Osteoblast (primary cell): ENCODE measurements at regions not wholly inside any gene's neighbourhood (a gene's known extent, or its start where the extent isn't known, plus 50 kb on each side); places are given as distances from the start of the nearest gene placed in this dataset.

Experiments used
- DNase-seq: peaks from one replicate; pipeline ENCODE4 v3.0.0; 2011; ENCODE audit warnings: low spot score, mixed read lengths; ENCODE audit not compliant: insufficient read length; ENCODE audit errors: missing footprints
- H2AFZ ChIP-seq: 2 replicates; pipeline ENCODE4 v1.6.0; 2011; ENCODE audit warnings: mild to moderate bottlenecking, low read length
- H3K27ac ChIP-seq: 2 replicates; pipeline ENCODE4 v1.5.1; 2011; ENCODE audit warnings: mild to moderate bottlenecking, low read depth, low read length, moderate library complexity
- H3K27me3 ChIP-seq: 2 replicates; pipeline ENCODE4 v1.6.0; 2012; ENCODE audit warnings: mild to moderate bottlenecking, control low read depth, inconsistent platforms, low read length, moderate library complexity; ENCODE audit not compliant: insufficient read depth
- H3K36me3 ChIP-seq: 2 replicates; pipeline ENCODE4 v1.5.1; 2011; ENCODE audit warnings: mild to moderate bottlenecking, low read length, control low read depth, moderate library complexity; ENCODE audit not compliant: insufficient read depth
- H3K4me1 ChIP-seq: 2 replicates; pipeline ENCODE4 v1.5.1; 2011; ENCODE audit warnings: mild to moderate bottlenecking, low read length, control low read depth, moderate library complexity; ENCODE audit not compliant: insufficient read depth
- H3K4me2 ChIP-seq: 2 replicates; pipeline ENCODE4 v1.6.0; 2011; ENCODE audit warnings: mild to moderate bottlenecking, low read length; ENCODE audit not compliant: insufficient read depth
- H3K4me3 ChIP-seq: fragments of 200-600 bp; sonication (generic); 3 replicates; pipeline ENCODE4 v1.5.1; 2012; ENCODE audit warnings: mild to moderate bottlenecking, low read length, inconsistent platforms; ENCODE audit not compliant: insufficient read depth
- H3K79me2 ChIP-seq: 2 replicates; pipeline ENCODE4 v1.6.0; 2012; ENCODE audit warnings: mild to moderate bottlenecking, low read length, control low read depth, inconsistent platforms; ENCODE audit not compliant: insufficient read depth
- H3K9me3 ChIP-seq: 2 replicates; pipeline ENCODE4 v1.5.1; 2011; ENCODE audit warnings: low read depth, low read length, control low read depth
- H4K20me1 ChIP-seq: 2 replicates; pipeline ENCODE4 v1.6.0; 2012; ENCODE audit warnings: mild to moderate bottlenecking, low read length, control low read depth; ENCODE audit not compliant: insufficient read depth
- TF ChIP-seq, protein P1 (sequence below): IDR thresholded peaks from 2 replicates; pipeline ENCODE4 v1.5.1; 2011; ENCODE audit warnings: mild to moderate bottlenecking, low read depth, low read length, moderate library complexity; ENCODE audit errors: extremely low read depth

- TF ChIP-seq, protein P1, sequence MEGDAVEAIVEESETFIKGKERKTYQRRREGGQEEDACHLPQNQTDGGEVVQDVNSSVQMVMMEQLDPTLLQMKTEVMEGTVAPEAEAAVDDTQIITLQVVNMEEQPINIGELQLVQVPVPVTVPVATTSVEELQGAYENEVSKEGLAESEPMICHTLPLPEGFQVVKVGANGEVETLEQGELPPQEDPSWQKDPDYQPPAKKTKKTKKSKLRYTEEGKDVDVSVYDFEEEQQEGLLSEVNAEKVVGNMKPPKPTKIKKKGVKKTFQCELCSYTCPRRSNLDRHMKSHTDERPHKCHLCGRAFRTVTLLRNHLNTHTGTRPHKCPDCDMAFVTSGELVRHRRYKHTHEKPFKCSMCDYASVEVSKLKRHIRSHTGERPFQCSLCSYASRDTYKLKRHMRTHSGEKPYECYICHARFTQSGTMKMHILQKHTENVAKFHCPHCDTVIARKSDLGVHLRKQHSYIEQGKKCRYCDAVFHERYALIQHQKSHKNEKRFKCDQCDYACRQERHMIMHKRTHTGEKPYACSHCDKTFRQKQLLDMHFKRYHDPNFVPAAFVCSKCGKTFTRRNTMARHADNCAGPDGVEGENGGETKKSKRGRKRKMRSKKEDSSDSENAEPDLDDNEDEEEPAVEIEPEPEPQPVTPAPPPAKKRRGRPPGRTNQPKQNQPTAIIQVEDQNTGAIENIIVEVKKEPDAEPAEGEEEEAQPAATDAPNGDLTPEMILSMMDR, result no peak
These were observed 174.7 kb downstream of the KATNIP start for GRCh38 chr16:27724482-27725235.

GRCh38 chr16:27725236-27726000 is 175.5 kb downstream of the KATNIP start:
- peaks cover 15% of the 10 kb centered on the region for H3K4me1 ChIP-seq
- H3K36me3 ChIP-seq, result peaks cover 23% of the 10 kb centered on the region
- no peak for DNase-seq
- H3K27ac ChIP-seq, result no peak overlapping the region
- TF ChIP-seq, protein P1, result no peak
- H4K20me1 ChIP-seq, result no peaks in the 10 kb centered on the region
- H3K27me3 ChIP-seq, result no peaks in the 10 kb centered on the region
- H3K4me3 ChIP-seq, result no peak overlapping the region
- H3K4me2 ChIP-seq, result no peak overlapping the region
- H3K9me3 ChIP-seq, result no peaks in the 10 kb centered on the region
- H3K79me2 ChIP-seq, result no peaks in the 10 kb centered on the region
- H2AFZ ChIP-seq, result no peak overlapping the region

More at GRCh38 chr16:27724482-27725235, 174.7 kb downstream of the KATNIP start:
- no peak overlapping the region for H2AFZ ChIP-seq
- peaks cover 23% of the 10 kb centered on the region for H3K36me3 ChIP-seq
- H3K9me3 ChIP-seq, result no peaks in the 10 kb centered on the region
- H3K4me2 ChIP-seq, result no peak overlapping the region
- no peak for DNase-seq
- no peaks in the 10 kb centered on the region for H3K27me3 ChIP-seq
- no peak overlapping the region for H3K4me3 ChIP-seq
- H4K20me1 ChIP-seq, result no peaks in the 10 kb centered on the region
- H3K4me1 ChIP-seq, result peaks cover 13% of the 10 kb centered on the region
- no peak overlapping the region for H3K27ac ChIP-seq
- no peaks in the 10 kb centered on the region for H3K79me2 ChIP-seq

DNA sequence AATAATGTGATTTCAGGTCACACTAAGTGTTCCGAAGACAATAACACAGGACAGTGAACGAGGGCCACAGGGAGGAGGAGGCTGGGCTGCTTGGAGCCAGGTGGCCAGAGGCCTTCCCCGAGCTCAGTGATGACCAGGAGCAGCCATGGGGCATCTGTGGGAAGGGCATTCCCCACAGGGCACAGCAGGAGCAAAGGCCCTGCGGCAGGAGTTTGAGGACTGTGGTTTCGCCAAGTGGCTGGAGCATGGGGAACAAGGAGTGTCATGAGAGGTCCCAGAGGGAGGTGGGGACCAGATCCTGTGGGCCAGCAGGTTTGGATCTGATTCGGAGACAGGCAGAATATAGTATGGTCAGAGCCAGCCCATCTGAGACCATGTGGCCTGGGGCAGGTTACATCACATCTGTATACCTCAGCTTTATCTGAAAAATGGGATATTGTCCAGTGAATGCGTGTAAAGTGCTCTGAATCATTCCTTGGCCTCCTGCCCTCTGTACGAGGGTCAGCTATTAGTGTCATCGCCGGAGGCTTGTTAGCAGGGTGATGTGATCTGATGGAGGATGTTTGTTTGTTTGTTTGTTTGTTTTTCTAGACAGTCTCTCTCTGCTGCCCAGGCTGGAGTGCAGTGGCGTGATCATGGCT is 176.8 kb downstream of the KATNIP start:
- no peak for DNase-seq
- H3K4me1 ChIP-seq, result peaks cover 11% of the 10 kb centered on the region
- H2AFZ ChIP-seq, result no peak overlapping the region
- TF ChIP-seq, protein P1, result no peak
- no peaks in the 10 kb centered on the region for H3K9me3 ChIP-seq
- no peak overlapping the region for H3K4me3 ChIP-seq
- H3K27me3 ChIP-seq, result no peaks in the 10 kb centered on the region
- H3K79me2 ChIP-seq, result no peaks in the 10 kb centered on the region
- no peak overlapping the region for H3K27ac ChIP-seq
- no peak overlapping the region for H3K4me2 ChIP-seq
- no peaks in the 10 kb centered on the region for H4K20me1 ChIP-seq
- H3K36me3 ChIP-seq, result peaks cover 23% of the 10 kb centered on the region

GRCh38 chr16:27727941-27728340 is 178.0 kb downstream of the KATNIP start:
- H3K4me3 ChIP-seq, result no peak overlapping the region
- TF ChIP-seq, protein P1, result no peak
- H3K9me3 ChIP-seq, result no peaks in the 10 kb centered on the region
- H3K27me3 ChIP-seq, result no peaks in the 10 kb centered on the region
- peaks cover 23% of the 10 kb centered on the region for H3K36me3 ChIP-seq
- no peaks in the 10 kb centered on the region for H4K20me1 ChIP-seq
- H3K4me1 ChIP-seq, result peaks cover 11% of the 10 kb centered on the region
- H3K27ac ChIP-seq, result no peak overlapping the region
- H2AFZ ChIP-seq, result no peak overlapping the region
- no peak overlapping the region for H3K4me2 ChIP-seq
- DNase-seq, result no peak
- H3K79me2 ChIP-seq, result no peaks in the 10 kb centered on the region
